ENCODE measurements at regions not wholly inside any gene's neighbourhood (a gene's known extent, or its start where the extent isn't known, plus 50 kb on each side); places are given as distances from the start of the nearest gene placed in this dataset.

DNA sequence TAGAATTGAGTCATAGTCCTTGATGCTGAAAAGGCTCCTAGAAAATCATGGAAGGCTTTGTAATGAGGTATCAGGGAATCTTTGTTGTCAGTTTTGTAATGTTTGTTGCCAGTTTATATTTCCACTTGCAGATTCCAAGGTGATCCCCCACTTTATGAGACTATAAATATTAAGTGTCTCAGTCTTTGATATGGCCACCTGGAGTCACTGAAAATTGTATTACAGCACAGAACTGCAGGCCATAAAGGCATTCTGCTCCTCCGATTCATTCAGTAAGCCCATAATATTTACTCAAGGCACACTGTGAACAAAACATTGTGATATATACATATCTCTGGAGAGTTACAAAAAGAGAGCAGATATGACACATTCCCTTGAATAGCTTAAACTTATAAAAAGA is 457.8 kb upstream of the ZNF385D start:
- Histone ChIP-seq H4K20me1 (ENCODE audit: insufficient read depth, low read length) (no peaks in the 10 kb centered on the region), H3K4me2 (ENCODE audit: low read depth, low read length) (no peak overlapping the region), H3K27ac (ENCODE audit: extremely low read length, insufficient read depth, low read length) (no peak overlapping the region), H3K27me3 (ENCODE audit: control insufficient read depth in 1 of 2, insufficient read depth in 2 of 2, low read length in 2 of 2) (no peaks in the 10 kb centered on the region), H3K36me3 (replicated peaks in 1 of 2; ENCODE audit: control insufficient read depth in 1 of 2, insufficient read depth in 2 of 2, low read length in 2 of 2) (no peaks in the 10 kb centered on the region), H3K9ac (ENCODE audit: insufficient read depth, low read depth, low read length) (no peak overlapping the region), H3K79me2 (ENCODE audit: insufficient read depth, low read length) (no peaks in the 10 kb centered on the region), H3K4me3 (replicated peaks in 1 of 3; ENCODE audit: insufficient read depth in 1 of 3, low read depth in 2 of 3, low read length in 3 of 3) (no peak overlapping the region), H3K9me3 (ENCODE audit: low read length) (no peaks in the 10 kb centered on the region), H3K4me1 (ENCODE audit: insufficient read depth, low read length) (no peaks in the 10 kb centered on the region), H2AFZ (ENCODE audit: low read length) (no peak overlapping the region)
- CTCF ChIA-PET (ENCODE audit: low intra/inter-chr PET ratio, low total read pairs) = no interaction called here
- POLR2A ChIA-PET = no interaction called here
- FAIRE-seq = no peak
- 6% methylated on average over 1 of the region's 1 CpG for WGBS (ENCODE audit: low lambda C conversion rate)
- in situ Hi-C loops (cut with HindIII; ENCODE audit: extremely low pct_ligation_motif_present, low pct_unique_long_range_greater_than_20kb) (no loop called here), intact Hi-C loops (cut with micrococcal nuclease; ENCODE audit: unreplicated experiment) (no loop called here)
- ATAC-seq = no peak
- BruUV-seq (replicated peaks) = no TSS peak
- no peak for DNase-seq (ENCODE audit: low spot score)
- TF ChIP-seq, protein P1, sequence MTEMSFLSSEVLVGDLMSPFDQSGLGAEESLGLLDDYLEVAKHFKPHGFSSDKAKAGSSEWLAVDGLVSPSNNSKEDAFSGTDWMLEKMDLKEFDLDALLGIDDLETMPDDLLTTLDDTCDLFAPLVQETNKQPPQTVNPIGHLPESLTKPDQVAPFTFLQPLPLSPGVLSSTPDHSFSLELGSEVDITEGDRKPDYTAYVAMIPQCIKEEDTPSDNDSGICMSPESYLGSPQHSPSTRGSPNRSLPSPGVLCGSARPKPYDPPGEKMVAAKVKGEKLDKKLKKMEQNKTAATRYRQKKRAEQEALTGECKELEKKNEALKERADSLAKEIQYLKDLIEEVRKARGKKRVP (CRISPR knock-in tag; IDR thresholded peaks at IDR 0.05) = no peak
- no peak for TF ChIP-seq ZNF235 (CRISPR knock-in tag; IDR thresholded peaks at IDR 0.05; ENCODE audit: borderline replicate concordance)
- TF ChIP-seq ZNF709 (CRISPR knock-in tag; IDR thresholded peaks at IDR 0.05) = no peak
- no peak for TF ChIP-seq AKAP8 (CRISPR knock-in tag; IDR thresholded peaks at IDR 0.05)
- TF ChIP-seq, protein P2, sequence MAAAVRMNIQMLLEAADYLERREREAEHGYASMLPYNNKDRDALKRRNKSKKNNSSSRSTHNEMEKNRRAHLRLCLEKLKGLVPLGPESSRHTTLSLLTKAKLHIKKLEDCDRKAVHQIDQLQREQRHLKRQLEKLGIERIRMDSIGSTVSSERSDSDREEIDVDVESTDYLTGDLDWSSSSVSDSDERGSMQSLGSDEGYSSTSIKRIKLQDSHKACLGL (CRISPR knock-in tag; IDR thresholded peaks at IDR 0.05) = no peak
- TF ChIP-seq TRAFD1 (CRISPR knock-in tag; IDR thresholded peaks at IDR 0.05; ENCODE audit: borderline replicate concordance) = no peak
- no peak for TF ChIP-seq ZNF775 (CRISPR knock-in tag; IDR thresholded peaks at IDR 0.05; ENCODE audit: borderline replicate concordance)
- TF ChIP-seq CSRNP1 (CRISPR knock-in tag; IDR thresholded peaks at IDR 0.05) = no peak
- no peak for TF ChIP-seq SMARCE1 (IDR thresholded peaks at IDR 0.05; ENCODE audit: borderline replicate concordance)
- TF ChIP-seq, protein P3, sequence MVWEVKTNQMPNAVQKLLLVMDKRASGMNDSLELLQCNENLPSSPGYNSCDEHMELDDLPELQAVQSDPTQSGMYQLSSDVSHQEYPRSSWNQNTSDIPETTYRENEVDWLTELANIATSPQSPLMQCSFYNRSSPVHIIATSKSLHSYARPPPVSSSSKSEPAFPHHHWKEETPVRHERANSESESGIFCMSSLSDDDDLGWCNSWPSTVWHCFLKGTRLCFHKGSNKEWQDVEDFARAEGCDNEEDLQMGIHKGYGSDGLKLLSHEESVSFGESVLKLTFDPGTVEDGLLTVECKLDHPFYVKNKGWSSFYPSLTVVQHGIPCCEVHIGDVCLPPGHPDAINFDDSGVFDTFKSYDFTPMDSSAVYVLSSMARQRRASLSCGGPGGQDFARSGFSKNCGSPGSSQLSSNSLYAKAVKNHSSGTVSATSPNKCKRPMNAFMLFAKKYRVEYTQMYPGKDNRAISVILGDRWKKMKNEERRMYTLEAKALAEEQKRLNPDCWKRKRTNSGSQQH (CRISPR knock-in tag; IDR thresholded peaks at IDR 0.05; ENCODE audit: low read depth) = no peak
- TF ChIP-seq ZNF546 (CRISPR knock-in tag; conservative IDR thresholded peaks at IDR 0.05) = no peak
- no peak for TF ChIP-seq SMYD3 (CRISPR knock-in tag; IDR thresholded peaks at IDR 0.05)
- no peak for TF ChIP-seq ZNF639 (CRISPR knock-in tag; conservative IDR thresholded peaks at IDR 0.05)
- no peak for TF ChIP-seq MAFF (IDR thresholded peaks at IDR 0.05; ENCODE audit: low read depth, low read length)
- TF ChIP-seq ZIK1 (CRISPR knock-in tag; IDR thresholded peaks at IDR 0.05; ENCODE audit: borderline replicate concordance, low read depth) = no peak
- TF ChIP-seq, protein P4, sequence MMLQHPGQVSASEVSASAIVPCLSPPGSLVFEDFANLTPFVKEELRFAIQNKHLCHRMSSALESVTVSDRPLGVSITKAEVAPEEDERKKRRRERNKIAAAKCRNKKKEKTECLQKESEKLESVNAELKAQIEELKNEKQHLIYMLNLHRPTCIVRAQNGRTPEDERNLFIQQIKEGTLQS (CRISPR knock-in tag; IDR thresholded peaks at IDR 0.05) = no peak

Measured in HepG2 (cell line).